ENCODE measurements at regions not wholly inside any gene's neighbourhood (a gene's known extent, or its start where the extent isn't known, plus 50 kb on each side); places are given as distances from the start of the nearest gene placed in this dataset.

- H3K36me3 ChIP-seq (ENCODE audit: insufficient read depth, low read length), result no peaks in the 10 kb centered on the region
Measured at GRCh38 chr13:18993884-18994660, 187.6 kb downstream of the TUBA3C start.

DNA sequence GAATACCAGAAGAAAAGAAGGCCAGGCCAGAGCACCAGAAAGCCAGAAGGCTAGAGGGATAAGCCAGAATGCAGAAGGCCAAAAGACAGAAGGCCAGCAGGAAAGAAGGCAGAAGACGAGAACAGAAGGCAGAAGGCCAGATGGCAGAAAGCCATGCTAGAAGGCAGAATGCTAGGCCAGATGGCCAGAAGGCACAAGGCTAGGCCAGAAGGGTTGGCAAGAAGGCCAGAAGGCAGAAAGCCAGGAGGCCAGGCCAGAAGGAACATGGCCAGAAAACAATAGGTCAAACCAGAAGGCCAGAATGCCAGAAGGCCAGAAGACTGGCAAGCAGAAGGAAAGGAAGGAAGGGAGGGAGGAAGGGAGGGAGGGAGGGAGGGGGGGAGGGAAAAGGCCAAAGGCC is 188.8 kb downstream of the TUBA3C start:
- H3K9me3 ChIP-seq (ENCODE audit: low read length), result 0 out of 2 replicates have a peak, but pooled peaks cover 3% of the 10 kb centered on the region
- ChIA-PET CTCF (ENCODE audit: unreplicated experiment) (no interaction called here), POLR2A (no interaction called here)
- no peaks in the 10 kb centered on the region for H3K4me1 ChIP-seq (ENCODE audit: insufficient read depth, low read length, poor library complexity, severe bottlenecking)
- TF ChIP-seq CTCF (conservative IDR thresholded peaks at IDR 0.05; ENCODE audit: low read length) (no peak), EZH2phosphoT487 (IDR thresholded peaks at IDR 0.05; ENCODE audit: borderline replicate concordance, low read depth, low read length) (no peak)
- no peaks in the 10 kb centered on the region for H3K79me2 ChIP-seq (ENCODE audit: insufficient read depth, low read depth, low read length)
- H3K36me3 ChIP-seq (ENCODE audit: insufficient read depth, low read length), result no peaks in the 10 kb centered on the region
- no peaks in the 10 kb centered on the region for H4K20me1 ChIP-seq (ENCODE audit: insufficient read depth, low read length)
- no peak for DNase-seq (ENCODE audit: low spot score)
- no peak overlapping the region for H3K4me2 ChIP-seq (ENCODE audit: low read length)
- no peaks in the 10 kb centered on the region for H3K9me2 ChIP-seq (ENCODE audit: insufficient read depth, low read length)
- H2AFZ ChIP-seq (ENCODE audit: low read length), result no peak overlapping the region
- no peak overlapping the region for H3K4me3 ChIP-seq (ENCODE audit: low read depth, low read length, poor library complexity, severe bottlenecking)
- BruUV-seq (replicated peaks), result no TSS peak
- no peak overlapping the region for H3K27ac ChIP-seq (ENCODE audit: low read depth, low read length, poor library complexity, severe bottlenecking)
- intact Hi-C loops (cut with micrococcal nuclease; ENCODE audit: unreplicated experiment), result no loop called here

More at GRCh38 chr13:18993884-18994660, 187.6 kb downstream of the TUBA3C start:
- H3K9me3 ChIP-seq (ENCODE audit: low read length), result 0 out of 2 replicates have a peak, but pooled peaks cover 3% of the 10 kb centered on the region
- H3K27ac ChIP-seq (ENCODE audit: low read depth, low read length, poor library complexity, severe bottlenecking), result no peak overlapping the region
- no peaks in the 10 kb centered on the region for H4K20me1 ChIP-seq (ENCODE audit: insufficient read depth, low read length)
- no peaks in the 10 kb centered on the region for H3K4me1 ChIP-seq (ENCODE audit: insufficient read depth, low read length, poor library complexity, severe bottlenecking)
- H2AFZ ChIP-seq (ENCODE audit: low read length), result no peak overlapping the region
- intact Hi-C loops (cut with micrococcal nuclease; ENCODE audit: unreplicated experiment), result no loop called here
- BruUV-seq (replicated peaks), result no TSS peak
- no peak for DNase-seq (ENCODE audit: low spot score)
- H3K79me2 ChIP-seq (ENCODE audit: insufficient read depth, low read depth, low read length), result no peaks in the 10 kb centered on the region
- CTCF ChIA-PET (ENCODE audit: unreplicated experiment), result no interaction called here
- TF ChIP-seq CTCF (conservative IDR thresholded peaks at IDR 0.05; ENCODE audit: low read length) (no peak), EZH2phosphoT487 (IDR thresholded peaks at IDR 0.05; ENCODE audit: borderline replicate concordance, low read depth, low read length) (no peak)
- POLR2A ChIA-PET, result no interaction called here
- H3K4me3 ChIP-seq (ENCODE audit: low read depth, low read length, poor library complexity, severe bottlenecking), result no peak overlapping the region
- no peaks in the 10 kb centered on the region for H3K9me2 ChIP-seq (ENCODE audit: insufficient read depth, low read length)
- H3K4me2 ChIP-seq (ENCODE audit: low read length), result no peak overlapping the region

DNA sequence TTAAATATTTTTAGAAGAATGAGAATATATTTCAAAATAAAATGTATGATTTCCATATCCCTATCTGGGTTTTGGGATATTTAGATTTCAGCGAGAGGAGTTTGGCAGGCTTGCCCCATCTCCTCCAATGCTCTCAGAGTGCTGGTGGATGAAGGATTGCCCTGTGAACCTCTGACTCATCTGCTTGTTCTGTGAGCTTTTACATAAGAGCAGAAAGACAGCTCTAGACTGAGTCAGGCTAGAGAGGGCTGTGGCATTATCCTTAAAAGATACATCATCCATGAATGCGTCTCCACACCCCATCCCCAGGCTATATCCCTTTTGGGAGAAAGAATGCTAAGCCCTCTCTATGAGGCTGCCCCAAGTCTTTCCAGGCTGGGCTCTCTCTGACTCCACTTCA is 190.6 kb downstream of the TUBA3C start:
- ChIA-PET POLR2A (no interaction called here), CTCF (ENCODE audit: unreplicated experiment) (interaction anchor here (0.5 kb wide), 1 partner anchor 13 kb away, joined by 4 read pairs; no protein-coding TSS in a partner anchor)
- Histone ChIP-seq H3K4me1 (ENCODE audit: insufficient read depth, low read length, poor library complexity, severe bottlenecking) (no peaks in the 10 kb centered on the region), H4K20me1 (ENCODE audit: insufficient read depth, low read length) (no peaks in the 10 kb centered on the region), H3K36me3 (ENCODE audit: insufficient read depth, low read length) (no peaks in the 10 kb centered on the region), H3K4me2 (ENCODE audit: low read length) (no peak overlapping the region), H3K4me3 (ENCODE audit: low read depth, low read length, poor library complexity, severe bottlenecking) (no peak overlapping the region), H3K9me3 (ENCODE audit: low read length) (0 out of 2 replicates have a peak, but pooled peaks cover 3% of the 10 kb centered on the region), H3K9me2 (ENCODE audit: insufficient read depth, low read length) (no peaks in the 10 kb centered on the region), H2AFZ (ENCODE audit: low read length) (no peak overlapping the region), H3K79me2 (ENCODE audit: insufficient read depth, low read depth, low read length) (no peaks in the 10 kb centered on the region), H3K27ac (ENCODE audit: low read depth, low read length, poor library complexity, severe bottlenecking) (no peak overlapping the region)
- no peak for DNase-seq (ENCODE audit: low spot score)
- TF ChIP-seq EZH2phosphoT487 (IDR thresholded peaks at IDR 0.05; ENCODE audit: borderline replicate concordance, low read depth, low read length) (no peak), CTCF (conservative IDR thresholded peaks at IDR 0.05; ENCODE audit: low read length) (no peak)
- BruUV-seq (replicated peaks), result no TSS peak
- intact Hi-C loops (cut with micrococcal nuclease; ENCODE audit: unreplicated experiment), result no loop called here

Data from OCI-LY7 (cell line).